ENCODE measurements at regions not wholly inside any gene's neighbourhood (a gene's known extent, or its start where the extent isn't known, plus 50 kb on each side); places are given as distances from the start of the nearest gene placed in this dataset.

DNA sequence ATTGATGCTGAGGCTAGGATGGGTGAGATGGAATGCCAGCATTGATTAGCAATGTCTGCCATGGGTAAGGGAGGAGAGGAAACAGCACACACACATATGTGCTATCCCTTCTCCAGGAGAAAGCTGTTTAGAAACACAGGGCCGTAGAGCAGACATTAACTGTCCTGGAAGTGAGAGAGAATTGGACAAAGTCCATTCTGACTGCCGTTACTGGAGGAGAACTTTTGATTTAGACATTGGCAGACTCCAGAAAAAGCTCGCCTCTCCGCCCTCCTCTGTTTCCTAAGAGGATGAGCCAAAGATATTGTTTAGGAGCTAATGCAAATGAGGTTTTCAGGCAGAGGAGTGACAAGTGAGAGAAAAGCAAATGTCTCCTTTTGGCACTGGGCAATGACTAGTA lies 237.0 kb downstream of the HAPSTR1 start:
- TF ChIP-seq, protein P1, sequence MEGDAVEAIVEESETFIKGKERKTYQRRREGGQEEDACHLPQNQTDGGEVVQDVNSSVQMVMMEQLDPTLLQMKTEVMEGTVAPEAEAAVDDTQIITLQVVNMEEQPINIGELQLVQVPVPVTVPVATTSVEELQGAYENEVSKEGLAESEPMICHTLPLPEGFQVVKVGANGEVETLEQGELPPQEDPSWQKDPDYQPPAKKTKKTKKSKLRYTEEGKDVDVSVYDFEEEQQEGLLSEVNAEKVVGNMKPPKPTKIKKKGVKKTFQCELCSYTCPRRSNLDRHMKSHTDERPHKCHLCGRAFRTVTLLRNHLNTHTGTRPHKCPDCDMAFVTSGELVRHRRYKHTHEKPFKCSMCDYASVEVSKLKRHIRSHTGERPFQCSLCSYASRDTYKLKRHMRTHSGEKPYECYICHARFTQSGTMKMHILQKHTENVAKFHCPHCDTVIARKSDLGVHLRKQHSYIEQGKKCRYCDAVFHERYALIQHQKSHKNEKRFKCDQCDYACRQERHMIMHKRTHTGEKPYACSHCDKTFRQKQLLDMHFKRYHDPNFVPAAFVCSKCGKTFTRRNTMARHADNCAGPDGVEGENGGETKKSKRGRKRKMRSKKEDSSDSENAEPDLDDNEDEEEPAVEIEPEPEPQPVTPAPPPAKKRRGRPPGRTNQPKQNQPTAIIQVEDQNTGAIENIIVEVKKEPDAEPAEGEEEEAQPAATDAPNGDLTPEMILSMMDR (IDR thresholded peaks at IDR 0.05; ENCODE audit: low read depth, low read length) = no peak
- H3K4me3 ChIP-seq (replicated peaks in 1 of 2; ENCODE audit: low read depth in 2 of 2, low read length in 2 of 2) = no peak overlapping the region
- no peak for DNase-seq (ENCODE audit: low read depth in 2 of 2)

DNA sequence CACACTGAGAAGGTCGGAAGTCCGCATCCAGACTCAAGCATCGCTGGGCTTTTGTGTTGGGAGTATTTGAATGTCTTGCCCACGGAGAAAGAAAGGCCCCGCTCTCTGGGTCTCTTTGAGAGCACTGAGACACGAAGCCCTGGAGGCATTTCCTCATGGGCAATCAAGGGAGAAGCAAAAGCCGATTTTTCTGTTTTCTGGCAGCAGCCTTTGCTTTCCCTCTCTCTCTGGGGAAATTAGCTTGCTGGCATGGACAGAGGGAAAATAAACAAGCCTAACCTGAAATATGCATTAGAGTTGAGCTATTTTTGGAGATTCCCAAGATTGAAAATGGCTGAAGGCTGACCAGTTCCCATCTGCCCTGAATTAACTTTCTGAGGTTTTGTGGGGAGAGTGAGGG lies 238.7 kb downstream of the HAPSTR1 start:
- TF ChIP-seq, protein P1 (IDR thresholded peaks at IDR 0.05; ENCODE audit: low read depth, low read length) = no peak
- no peak for DNase-seq (ENCODE audit: low read depth in 2 of 2)
- no peak overlapping the region for H3K4me3 ChIP-seq (replicated peaks in 1 of 2; ENCODE audit: low read depth in 2 of 2, low read length in 2 of 2)

DNA sequence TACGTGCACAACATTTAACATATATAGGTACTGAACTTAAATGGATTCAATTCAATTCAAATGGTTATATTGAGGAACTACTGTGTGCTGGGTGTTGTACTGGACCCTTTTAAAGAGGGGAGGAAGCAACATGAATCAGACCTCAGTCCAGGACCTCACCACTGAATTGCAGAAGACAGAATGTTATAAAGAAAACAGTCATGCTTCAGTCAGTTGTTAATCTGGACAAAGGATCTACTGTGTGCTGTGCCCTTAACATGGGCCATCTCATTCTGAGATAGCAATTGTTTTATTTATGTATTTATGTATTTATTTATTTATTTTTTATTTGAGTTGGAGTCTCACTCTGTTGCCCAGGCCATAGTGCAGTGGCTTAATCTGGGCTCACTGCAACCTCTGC lies 240.1 kb downstream of the HAPSTR1 start:
- H3K4me3 ChIP-seq (replicated peaks in 1 of 2; ENCODE audit: low read depth in 2 of 2, low read length in 2 of 2) = no peak overlapping the region
- TF ChIP-seq, protein P1 (IDR thresholded peaks at IDR 0.05; ENCODE audit: low read depth, low read length) = no peak
- no peak for DNase-seq (ENCODE audit: low read depth in 2 of 2)

DNA sequence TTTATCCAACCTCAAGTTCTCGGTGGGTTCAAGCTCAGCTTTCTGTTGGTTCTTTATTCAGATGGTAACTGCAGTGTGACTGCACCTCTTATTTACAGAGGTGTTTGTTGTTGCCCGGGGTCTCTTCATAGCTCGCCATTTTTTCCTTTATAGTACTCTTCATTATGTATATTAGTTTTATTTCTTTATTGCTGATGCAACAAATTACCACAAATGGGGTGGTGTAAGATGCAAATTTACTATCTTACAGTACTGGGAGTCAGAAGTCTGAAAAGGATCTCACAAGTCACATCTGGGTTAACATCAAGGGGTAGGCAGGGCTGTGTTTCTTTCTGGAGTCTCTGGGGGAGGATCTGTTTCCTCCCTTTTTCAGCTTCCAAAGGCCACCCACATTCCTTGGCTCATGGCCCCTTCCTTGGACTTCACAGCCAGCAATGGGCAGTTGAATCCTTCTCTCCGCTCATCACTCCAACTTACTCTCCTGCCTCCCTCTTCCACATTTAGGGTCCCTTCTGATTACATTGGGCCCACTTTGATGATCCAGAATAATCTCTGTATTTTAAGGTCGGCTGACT lies 241.2 kb downstream of the HAPSTR1 start:
- no peak overlapping the region for H3K4me3 ChIP-seq (replicated peaks in 1 of 2; ENCODE audit: low read depth in 2 of 2, low read length in 2 of 2)
- no peak for DNase-seq (ENCODE audit: low read depth in 2 of 2)
- TF ChIP-seq, protein P1 (IDR thresholded peaks at IDR 0.05; ENCODE audit: low read depth, low read length) = no peak

DNA sequence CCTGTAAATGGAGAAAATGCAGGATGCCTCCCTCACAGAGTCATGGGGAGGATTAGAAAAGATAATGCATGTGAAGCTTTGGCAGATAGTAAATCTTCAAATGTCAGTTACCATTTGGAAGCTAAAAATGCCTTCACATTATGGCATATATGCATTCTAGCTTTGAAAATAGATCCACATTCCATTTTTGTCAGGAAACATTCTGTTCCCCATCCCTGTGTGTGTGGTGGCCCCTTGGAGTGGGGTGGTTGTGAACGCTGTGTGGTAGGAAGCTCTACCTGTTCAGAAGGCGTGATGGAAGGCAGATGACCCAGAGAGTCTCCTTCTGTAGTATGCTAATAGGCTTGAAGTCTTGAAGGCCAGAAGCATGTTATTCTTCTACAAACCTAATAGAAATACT lies 242.0 kb downstream of the HAPSTR1 start:
- TF ChIP-seq, protein P1 (IDR thresholded peaks at IDR 0.05; ENCODE audit: low read depth, low read length) = no peak
- DNase-seq (ENCODE audit: low read depth in 2 of 2) = no peak

DNA sequence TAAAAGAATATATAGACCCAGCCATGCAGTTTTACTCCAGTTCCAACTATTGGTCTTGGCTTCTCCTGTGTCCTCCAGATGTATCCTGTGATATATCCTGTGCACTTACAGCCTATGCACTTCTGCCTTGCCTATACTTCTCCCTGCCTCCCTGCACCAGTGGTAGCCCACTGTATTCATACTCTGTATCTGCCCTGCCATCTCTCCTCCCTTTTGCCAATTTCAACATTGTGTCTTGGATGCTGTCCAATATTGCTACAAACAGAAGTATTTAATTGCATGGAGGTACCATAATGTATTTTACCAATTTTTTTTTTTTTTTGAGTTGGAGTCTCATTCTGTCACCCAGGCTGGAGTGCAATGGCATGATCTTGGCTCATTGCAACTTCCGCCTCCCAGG lies 242.7 kb downstream of the HAPSTR1 start:
- no peak for DNase-seq (ENCODE audit: low read depth in 2 of 2)
- TF ChIP-seq, protein P1 (IDR thresholded peaks at IDR 0.05; ENCODE audit: low read depth, low read length) = no peak
- H3K4me3 ChIP-seq (replicated peaks in 1 of 2; ENCODE audit: low read depth in 2 of 2, low read length in 2 of 2) = no peak overlapping the region

More for the DNA sequence above, 242.0 kb downstream of the HAPSTR1 start:
- no peak overlapping the region for H3K4me3 ChIP-seq (replicated peaks in 1 of 2; ENCODE audit: low read depth in 2 of 2, low read length in 2 of 2)
